ENCODE measurements at regions not wholly inside any gene's neighbourhood (a gene's known extent, or its start where the extent isn't known, plus 50 kb on each side); places are given as distances from the start of the nearest gene placed in this dataset.

GRCh38 chr6:94769197-94769596 lies 808.1 kb upstream of the MANEA start (continued):
- TF ChIP-seq GABPA (IDR thresholded peaks at IDR 0.05 in 1 of 2, conservative IDR thresholded peaks at IDR 0.05 in 1 of 2) = no peak

GRCh38 chr6:94751641-94752329 lies 825.5 kb upstream of the MANEA start:
- Histone ChIP-seq H3K9me3 (ENCODE audit: control insufficient read depth in 4 of 4, low read length in 3 of 4) (no peaks in the 10 kb centered on the region), H3K36me3 (ENCODE audit: control insufficient read depth in 4 of 4, insufficient read depth in 3 of 4, low read depth in 1 of 4, low read length in 3 of 4) (no peaks in the 10 kb centered on the region), H3K9ac (ENCODE audit: low read depth in 1 of 2, low read length in 2 of 2) (no peak overlapping the region), H3K27me3 (ENCODE audit: control insufficient read depth in 4 of 4, insufficient read depth in 4 of 4, low read length in 3 of 4) (no peaks in the 10 kb centered on the region), H3K27ac (ENCODE audit: low read depth in 1 of 2, low read length in 2 of 2) (no peak overlapping the region), H3K4me1 (ENCODE audit: control insufficient read depth in 4 of 4, insufficient read depth in 4 of 4, low read length in 3 of 4) (no peaks in the 10 kb centered on the region), H3K4me3 (ENCODE audit: low read depth in 1 of 3, low read length in 3 of 3) (no peak overlapping the region)
- DNase-seq (ENCODE audit: low spot score) = no peak
- 70% methylated on average over 3 of the region's 3 CpGs for WGBS
- TF ChIP-seq RAD21 (IDR thresholded peaks at IDR 0.05) = no peak
- TF ChIP-seq RXRA (IDR thresholded peaks at IDR 0.05) = no peak

- DNase-seq (ENCODE audit: low spot score) = no peak
- H3K4me1 ChIP-seq (ENCODE audit: control insufficient read depth in 4 of 4, insufficient read depth in 4 of 4, low read length in 3 of 4) = no peaks in the 10 kb centered on the region
- H3K4me3 ChIP-seq (ENCODE audit: low read depth in 1 of 3, low read length in 3 of 3) = no peak overlapping the region
- no peaks in the 10 kb centered on the region for H3K9me3 ChIP-seq (ENCODE audit: control insufficient read depth in 4 of 4, low read length in 3 of 4)
- H3K27me3 ChIP-seq (ENCODE audit: control insufficient read depth in 4 of 4, insufficient read depth in 4 of 4, low read length in 3 of 4) = no peaks in the 10 kb centered on the region
- TF ChIP-seq FOXA2 (IDR thresholded peaks at IDR 0.05) = no peak
- no peak for TF ChIP-seq ZBTB33 (IDR thresholded peaks at IDR 0.05)
- no peak for TF ChIP-seq JUND (IDR thresholded peaks at IDR 0.05)
- no peak for TF ChIP-seq NR2F2 (IDR thresholded peaks at IDR 0.05)
- no peak for TF ChIP-seq GABPA (IDR thresholded peaks at IDR 0.05 in 1 of 2, conservative IDR thresholded peaks at IDR 0.05 in 1 of 2)
- no peak for TF ChIP-seq ATF3 (IDR thresholded peaks at IDR 0.05)
- TF ChIP-seq FOXA1 (IDR thresholded peaks at IDR 0.05) = no peak
- TF ChIP-seq HNF4A (conservative IDR thresholded peaks at IDR 0.05) = no peak
- no peak overlapping the region for H3K9ac ChIP-seq (ENCODE audit: low read depth in 1 of 2, low read length in 2 of 2)
- H3K36me3 ChIP-seq (ENCODE audit: control insufficient read depth in 4 of 4, insufficient read depth in 3 of 4, low read depth in 1 of 4, low read length in 3 of 4) = no peaks in the 10 kb centered on the region
- H3K27ac ChIP-seq (ENCODE audit: low read depth in 1 of 2, low read length in 2 of 2) = no peak overlapping the region
- 93% methylated on average over 2 of the region's 2 CpGs for WGBS
These were observed 841.1 kb upstream of the MANEA start for GRCh38 chr6:94736236-94736635.

GRCh38 chr6:94735270-94735669 lies 842.1 kb upstream of the MANEA start:
- no peak overlapping the region for H3K4me3 ChIP-seq (ENCODE audit: low read depth in 1 of 3, low read length in 3 of 3)
- H3K36me3 ChIP-seq (ENCODE audit: control insufficient read depth in 4 of 4, insufficient read depth in 3 of 4, low read depth in 1 of 4, low read length in 3 of 4) = no peaks in the 10 kb centered on the region
- no peaks in the 10 kb centered on the region for H3K27me3 ChIP-seq (ENCODE audit: control insufficient read depth in 4 of 4, insufficient read depth in 4 of 4, low read length in 3 of 4)
- WGBS = 76% methylated on average over 7 of the region's 7 CpGs
- no peak for DNase-seq (ENCODE audit: low spot score)
- H3K9me3 ChIP-seq (ENCODE audit: control insufficient read depth in 4 of 4, low read length in 3 of 4) = no peaks in the 10 kb centered on the region
- no peak overlapping the region for H3K9ac ChIP-seq (ENCODE audit: low read depth in 1 of 2, low read length in 2 of 2)
- H3K27ac ChIP-seq (ENCODE audit: low read depth in 1 of 2, low read length in 2 of 2) = no peak overlapping the region
- no peaks in the 10 kb centered on the region for H3K4me1 ChIP-seq (ENCODE audit: control insufficient read depth in 4 of 4, insufficient read depth in 4 of 4, low read length in 3 of 4)
- TF ChIP-seq SP1 (IDR thresholded peaks at IDR 0.05) (no peak), YY1 (IDR thresholded peaks at IDR 0.05) (no peak), FOXA1 (IDR thresholded peaks at IDR 0.05) (no peak), ZBTB33 (IDR thresholded peaks at IDR 0.05) (no peak), NR2F2 (IDR thresholded peaks at IDR 0.05) (no peak), CTCF (IDR thresholded peaks at IDR 0.05; ENCODE audit: low read depth, low read length, missing input control) (no peak), TAF1 (conservative IDR thresholded peaks at IDR 0.05) (no peak), HNF4A (conservative IDR thresholded peaks at IDR 0.05) (no peak), FOXA2 (IDR thresholded peaks at IDR 0.05) (no peak), EGR1 (IDR thresholded peaks at IDR 0.05; ENCODE audit: low read depth in 2 of 2) (no peak), ATF3 (IDR thresholded peaks at IDR 0.05) (no peak), HNF4G (IDR thresholded peaks at IDR 0.05) (no peak)
